Right lobe of liver (tissue), 6 donors: ENCODE measurements at regions not wholly inside any gene's neighbourhood (a gene's known extent, or its start where the extent isn't known, plus 50 kb on each side); places are given as distances from the start of the nearest gene placed in this dataset.

Source experiments
- ATAC-seq, 4 donors: fragments of 200-7000 bp; cut with Tn5 transposase; one replicate each; pipeline ENCODE4 v1.9.1; 2020; ENCODE audit warnings: mild to moderate bottlenecking in 4 of 4, moderate library complexity in 4 of 4
- DNase-seq, 3 donors: peaks; one replicate each; pipeline ENCODE4 v3.0.0-alpha.2; 2020
- H3K27ac ChIP-seq, 3 donors: fragments of 200-600 bp; one replicate each; pipeline ENCODE4 v1.8.0; 2022
- H3K27me3 ChIP-seq, 2 donors: fragments of 200-600 bp; one replicate each; pipeline ENCODE4 v1.8.0; 2022
- H3K36me3 ChIP-seq, 4 donors: fragments of 200-600 bp; sonication (generic) in 1 of 4; one replicate each; pipeline versions ENCODE4 v1.5.1 to v1.8.0; 2017 to 2022; ENCODE audit warnings: control low read depth in 1 of 4
- H3K4me1 ChIP-seq, 4 donors: fragments of 200-600 bp; sonication (generic) in 1 of 4; one replicate each; pipeline versions ENCODE4 v1.5.1 to v1.8.0; 2017 to 2022; ENCODE audit warnings: control low read depth in 1 of 4
- H3K4me3 ChIP-seq, 3 donors: fragments of 200-600 bp; one replicate each; pipeline ENCODE4 v1.8.0; 2022
- H3K9me3 ChIP-seq, 4 donors: fragments of 200-600 bp; sonication (generic) in 1 of 4; one replicate each; pipeline versions ENCODE4 v1.5.1 to v1.8.0; 2017 to 2022; ENCODE audit warnings: control low read depth in 1 of 4
- POLR2A ChIP-seq: fragments of 450-650 bp; IDR thresholded peaks from one replicate; pipeline ENCODE4 v1.6.1; 2017; ENCODE audit warnings: antibody characterized with exemption, mild to moderate bottlenecking
- WGBS: methylation state at CpG from one replicate; pipeline ENCODE4 v1.1.6; 2018; ENCODE audit warnings: low coverage, low lambda C conversion rate; ENCODE audit not compliant: insufficient coverage; ENCODE audit errors: missing lambda C conversion rate; 5-methylcytosine and 5-hydroxymethylcytosine counted together
- intact Hi-C, 2 donors: fragments of 100-400 bp; cut with DNase I; formaldehyde crosslinking; loops; one replicate each; pipeline versions ENCODE4 v1.11.2 to v1.14.1; 2022
- TF ChIP-seq, protein P1 (sequence below), 4 donors: fragments of 200-600 bp in 3 of 4; fragments of 450-650 bp in 1 of 4; IDR thresholded peaks; one replicate each; pipeline versions ENCODE4 v1.5.1 to v1.8.0; 2016 to 2022; ENCODE audit warnings: antibody characterized with exemption in 4 of 4, mild to moderate bottlenecking in 2 of 4
- donor health status: DM: no; HTN: yes; CAD: no.
- donor health status: DM: no; HTN: no; CAD: no.
- donor health status: DM: no; HTN: no; CAD: no.
- donor health status: DM: no; HTN: yes; CAD: no.
- donor health status: DM: no; HTN: yes; CAD: no.

DNA sequence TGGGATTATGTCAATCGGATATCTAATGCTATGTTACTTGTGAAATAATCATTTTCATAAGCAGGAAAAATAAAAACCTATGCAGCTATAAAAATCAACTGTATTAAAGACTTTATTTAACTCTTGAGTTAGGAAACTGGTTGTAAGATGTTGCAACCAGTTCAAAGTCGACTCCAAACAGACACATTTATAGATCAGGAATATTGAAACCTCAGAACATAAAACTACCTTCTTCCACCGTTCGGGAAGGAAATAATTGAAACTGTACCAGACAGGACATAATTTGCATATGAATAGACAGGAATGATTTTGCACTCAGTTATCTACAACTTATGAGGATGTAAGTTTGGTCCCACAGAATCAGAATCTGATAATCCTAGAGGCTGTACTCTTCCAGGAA lies 181.8 kb upstream of the STS start:
- DNase-seq, result no peak
- intact Hi-C loops, result no loop called here
- Histone ChIP-seq H3K27ac (no peak overlapping the region), H3K4me1 (peaks cover 0 to 20% (median 6%) of the 10 kb centered on the region in 4 donors), H3K4me3 (no peak overlapping the region), H3K27me3 (no peaks in the 10 kb centered on the region), H3K36me3 (no peaks in the 10 kb centered on the region), H3K9me3 (no peaks in the 10 kb centered on the region)
- no peak for TF ChIP-seq POLR2A
- TF ChIP-seq, protein P1, sequence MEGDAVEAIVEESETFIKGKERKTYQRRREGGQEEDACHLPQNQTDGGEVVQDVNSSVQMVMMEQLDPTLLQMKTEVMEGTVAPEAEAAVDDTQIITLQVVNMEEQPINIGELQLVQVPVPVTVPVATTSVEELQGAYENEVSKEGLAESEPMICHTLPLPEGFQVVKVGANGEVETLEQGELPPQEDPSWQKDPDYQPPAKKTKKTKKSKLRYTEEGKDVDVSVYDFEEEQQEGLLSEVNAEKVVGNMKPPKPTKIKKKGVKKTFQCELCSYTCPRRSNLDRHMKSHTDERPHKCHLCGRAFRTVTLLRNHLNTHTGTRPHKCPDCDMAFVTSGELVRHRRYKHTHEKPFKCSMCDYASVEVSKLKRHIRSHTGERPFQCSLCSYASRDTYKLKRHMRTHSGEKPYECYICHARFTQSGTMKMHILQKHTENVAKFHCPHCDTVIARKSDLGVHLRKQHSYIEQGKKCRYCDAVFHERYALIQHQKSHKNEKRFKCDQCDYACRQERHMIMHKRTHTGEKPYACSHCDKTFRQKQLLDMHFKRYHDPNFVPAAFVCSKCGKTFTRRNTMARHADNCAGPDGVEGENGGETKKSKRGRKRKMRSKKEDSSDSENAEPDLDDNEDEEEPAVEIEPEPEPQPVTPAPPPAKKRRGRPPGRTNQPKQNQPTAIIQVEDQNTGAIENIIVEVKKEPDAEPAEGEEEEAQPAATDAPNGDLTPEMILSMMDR (IDR thresholded peaks at IDR 0.05), result no peak
- 20% methylated on average over 4 of the region's 4 CpGs for WGBS
- peak; percentile 42 to 78 (median 69) for ATAC-seq

DNA sequence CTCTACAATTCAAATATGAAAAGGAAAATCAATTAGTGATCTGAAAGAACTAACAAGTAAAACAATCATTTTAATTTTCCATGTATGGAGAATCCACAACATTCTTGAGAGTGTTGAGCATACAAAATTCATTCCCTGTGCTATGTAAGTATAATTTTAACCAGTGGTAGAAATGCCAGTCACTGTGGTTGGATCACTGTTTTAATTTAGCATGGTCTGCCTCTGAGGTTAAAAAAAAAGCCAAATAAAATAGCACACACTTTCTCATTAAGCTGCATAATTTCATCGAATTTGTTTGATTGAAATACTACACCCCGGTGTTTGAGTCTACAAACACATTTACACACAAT lies 185.5 kb upstream of the STS start:
- Histone ChIP-seq H3K4me3 (no peak overlapping the region), H3K36me3 (no peaks in the 10 kb centered on the region), H3K4me1 (peaks cover 0 to 20% (median 6%) of the 10 kb centered on the region in 4 donors), H3K9me3 (no peaks in the 10 kb centered on the region), H3K27ac (no peak overlapping the region), H3K27me3 (no peaks in the 10 kb centered on the region)
- intact Hi-C loops, result no loop called here
- DNase-seq, result no peak
- TF ChIP-seq, protein P1 (IDR thresholded peaks at IDR 0.05), result no peak
- no peak for TF ChIP-seq POLR2A
- 81% methylated on average over 2 of the region's 2 CpGs for WGBS
- ATAC-seq, result no peak

GRCh38 chrX:6961286-6962005 lies 186.1 kb upstream of the STS start:
- Histone ChIP-seq H3K4me1 (peaks cover 0 to 17% (median 6%) of the 10 kb centered on the region in 4 donors), H3K27ac (no peak overlapping the region), H3K9me3 (no peaks in the 10 kb centered on the region), H3K36me3 (no peaks in the 10 kb centered on the region), H3K4me3 (no peak overlapping the region), H3K27me3 (no peaks in the 10 kb centered on the region)
- TF ChIP-seq, protein P1 (IDR thresholded peaks at IDR 0.05), result no peak
- no peak for TF ChIP-seq POLR2A
- DNase-seq, result no peak
- intact Hi-C loops, result no loop called here
- 94% methylated on average over 2 of the region's 2 CpGs for WGBS
- ATAC-seq, result no peak

DNA sequence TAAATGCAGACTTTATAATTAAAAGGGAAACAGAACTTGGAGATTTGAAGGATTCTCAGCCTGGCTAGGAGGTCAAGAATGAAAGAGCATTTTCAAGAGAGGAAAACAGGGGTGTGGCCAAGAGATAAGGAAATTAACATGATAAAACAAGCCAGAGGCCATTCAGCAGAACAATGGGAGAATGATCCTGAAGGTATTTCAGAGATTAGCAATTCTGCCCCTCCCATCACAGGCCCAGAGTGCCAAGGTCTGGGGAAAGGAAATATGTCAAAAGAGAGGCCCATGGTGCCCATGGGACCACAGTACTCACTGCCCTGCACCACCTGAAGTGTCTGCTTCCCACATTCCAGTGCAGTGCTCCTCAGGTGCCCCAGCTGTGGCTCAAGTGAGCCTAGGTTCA lies 188.5 kb upstream of the STS start:
- no peaks in the 10 kb centered on the region for H3K9me3 ChIP-seq
- no peaks in the 10 kb centered on the region for H3K36me3 ChIP-seq
- TF ChIP-seq, protein P1 (IDR thresholded peaks at IDR 0.05), result no peak
- TF ChIP-seq POLR2A, result no peak
- ATAC-seq (no peak), DNase-seq (no peak)
- H3K27me3 ChIP-seq, result no peaks in the 10 kb centered on the region
- H3K4me3 ChIP-seq, result no peak overlapping the region
- intact Hi-C loops, result no loop called here
- H3K27ac ChIP-seq, result no peak overlapping the region
- no peaks in the 10 kb centered on the region for H3K4me1 ChIP-seq

GRCh38 chrX:6954836-6955235 lies 192.7 kb upstream of the STS start:
- Histone ChIP-seq H3K4me1 (no peaks in the 10 kb centered on the region), H3K36me3 (no peaks in the 10 kb centered on the region), H3K27ac (no peak overlapping the region), H3K27me3 (no peaks in the 10 kb centered on the region), H3K9me3 (no peaks in the 10 kb centered on the region), H3K4me3 (no peak overlapping the region)
- DNase-seq (no peak), ATAC-seq (no peak)
- TF ChIP-seq POLR2A, result no peak
- TF ChIP-seq, protein P1 (IDR thresholded peaks at IDR 0.05), result no peak
- WGBS, result no CpG with 5 or more reads among the region's 1 CpG
- intact Hi-C loops, result no loop called here
